ENCODE measurements at regions not wholly inside any gene's neighbourhood (a gene's known extent, or its start where the extent isn't known, plus 50 kb on each side); places are given as distances from the start of the nearest gene placed in this dataset.

DNA sequence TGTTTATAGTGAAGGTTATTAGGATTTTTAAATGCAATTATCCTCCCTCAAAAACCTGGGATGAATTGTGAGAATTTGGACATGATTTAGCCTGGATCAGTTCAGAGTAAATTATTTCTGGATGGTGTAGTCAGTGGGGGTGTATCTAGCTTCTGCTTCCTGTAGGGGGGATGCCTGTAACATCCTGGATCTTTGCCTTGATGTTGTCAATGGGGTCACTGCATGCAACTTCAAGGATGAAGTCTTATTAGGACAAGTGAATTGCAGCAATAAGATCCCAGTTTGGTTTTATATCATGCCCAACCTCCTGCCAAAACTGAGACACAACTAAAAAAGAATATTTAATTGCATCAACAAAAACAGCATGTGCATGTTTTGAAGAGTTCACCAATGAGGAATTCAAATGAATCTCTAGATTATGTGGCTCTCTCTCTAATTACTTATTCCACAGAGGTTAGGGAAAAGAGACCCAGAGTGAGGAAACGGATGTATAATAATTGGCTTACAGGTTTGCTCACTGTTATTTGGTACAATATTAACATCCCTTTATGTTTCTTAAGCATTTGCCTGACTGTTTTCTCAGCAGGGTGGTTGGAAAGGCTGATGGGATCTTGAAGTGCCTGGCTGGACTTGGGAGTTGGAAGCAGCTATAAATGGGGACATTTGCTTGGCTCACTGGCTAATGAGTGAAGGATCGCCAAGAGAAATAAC lies 159.8 kb downstream of the HS3ST3B1 start:
- TF ChIP-seq EP300 (IDR thresholded peaks at IDR 0.05; ENCODE audit: borderline replicate concordance) (no peak), REST (IDR thresholded peaks at IDR 0.05; ENCODE audit: low read depth) (no peak), USF1 (IDR thresholded peaks at IDR 0.05) (no peak), RAD21 (IDR thresholded peaks at IDR 0.05; ENCODE audit: low read depth) (no peak), CEBPB (IDR thresholded peaks at IDR 0.05) (no peak), TAF1 (IDR thresholded peaks at IDR 0.05; ENCODE audit: low read depth) (no peak), EGR1 (IDR thresholded peaks at IDR 0.05) (no peak), TEAD4 (IDR thresholded peaks at IDR 0.05) (no peak), YY1 (IDR thresholded peaks at IDR 0.05; ENCODE audit: low read depth) (no peak), FOXM1 (IDR thresholded peaks at IDR 0.05; ENCODE audit: borderline replicate concordance, low read depth) (no peak), TCF12 (IDR thresholded peaks at IDR 0.05; ENCODE audit: low read depth) (no peak)
- TF ChIP-seq, protein P1, sequence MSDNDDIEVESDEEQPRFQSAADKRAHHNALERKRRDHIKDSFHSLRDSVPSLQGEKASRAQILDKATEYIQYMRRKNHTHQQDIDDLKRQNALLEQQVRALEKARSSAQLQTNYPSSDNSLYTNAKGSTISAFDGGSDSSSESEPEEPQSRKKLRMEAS (IDR thresholded peaks at IDR 0.05), result no peak

Data from Ishikawa (cell line).